Fibroblast of pulmonary artery (primary cell): ENCODE measurements at regions not wholly inside any gene's neighbourhood (a gene's known extent, or its start where the extent isn't known, plus 50 kb on each side); places are given as distances from the start of the nearest gene placed in this dataset.

Experiments used
- DNase-seq: peaks from one replicate; pipeline ENCODE4 v3.0.0-alpha.2; 2010; ENCODE audit warnings: low read depth
- H3K4me3 ChIP-seq: replicated peaks from 2 replicates; pipeline ENCODE4 v1.5.1; 2011; ENCODE audit warnings: low read depth, mild to moderate bottlenecking, control low read depth, low read length, moderate library complexity
- CTCF ChIP-seq: IDR thresholded peaks from 2 replicates; pipeline ENCODE4 v1.5.1; 2011; ENCODE audit warnings: mild to moderate bottlenecking, control low read depth, low read length, inconsistent platforms; ENCODE audit errors: missing control alignments

GRCh38 chr20:20827992-20828597 lies 115.7 kb upstream of the RALGAPA2 start:
- no peak overlapping the region for H3K4me3 ChIP-seq
- DNase-seq, result no peak
- TF ChIP-seq CTCF, result no peak

- no peak overlapping the region for H3K4me3 ChIP-seq
- DNase-seq, result peak; percentile 47
- peak; percentile 64 for TF ChIP-seq CTCF
These were observed 112.6 kb upstream of the RALGAPA2 start for GRCh38 chr20:20824924-20825584.

GRCh38 chr20:20823476-20823881 lies 111.0 kb upstream of the RALGAPA2 start:
- DNase-seq, result no peak
- H3K4me3 ChIP-seq, result no peak overlapping the region
- no peak for TF ChIP-seq CTCF

GRCh38 chr20:20821484-20822260 lies 109.2 kb upstream of the RALGAPA2 start:
- TF ChIP-seq CTCF, result no peak
- no peak for DNase-seq
- no peak overlapping the region for H3K4me3 ChIP-seq

- no peak for TF ChIP-seq CTCF
- DNase-seq, result no peak
- no peak overlapping the region for H3K4me3 ChIP-seq
These were observed 108.5 kb upstream of the RALGAPA2 start for GRCh38 chr20:20820785-20821483.

GRCh38 chr20:20820104-20820503 lies 107.7 kb upstream of the RALGAPA2 start:
- no peak overlapping the region for H3K4me3 ChIP-seq
- TF ChIP-seq CTCF, result peak; percentile 7
- no peak for DNase-seq
